ENCODE measurements at regions not wholly inside any gene's neighbourhood (a gene's known extent, or its start where the extent isn't known, plus 50 kb on each side); places are given as distances from the start of the nearest gene placed in this dataset.

DNA sequence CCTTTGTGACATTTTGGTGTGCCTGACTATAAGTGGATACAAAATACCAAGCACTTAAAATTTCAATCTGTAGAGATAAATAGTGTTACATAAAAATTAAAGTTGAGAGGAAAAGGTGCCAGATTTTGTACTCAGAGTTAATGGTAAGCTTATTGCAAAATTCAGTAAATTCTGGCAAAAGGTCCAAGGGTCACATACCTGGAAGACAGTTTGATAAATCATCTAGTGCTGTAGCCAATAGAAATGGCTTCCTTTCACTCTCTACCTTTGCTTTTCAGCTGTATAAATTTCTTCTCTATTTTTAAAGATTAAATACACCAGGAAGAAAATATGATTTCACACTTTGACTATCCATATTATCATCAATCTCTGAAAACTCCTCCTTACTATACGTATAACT is 690.2 kb upstream of the NRSN1 start:
- TF ChIP-seq GATA2 (IDR thresholded peaks at IDR 0.05; ENCODE audit: low read depth, low read length): no peak
- no peak for TF ChIP-seq GATA3 (IDR thresholded peaks at IDR 0.05; ENCODE audit: low read depth, low read length)
